ENCODE measurements at regions not wholly inside any gene's neighbourhood (a gene's known extent, or its start where the extent isn't known, plus 50 kb on each side); places are given as distances from the start of the nearest gene placed in this dataset.
A peak's percentile ranks its signal among the peaks of the same experiment; 100 is the strongest.

DNA sequence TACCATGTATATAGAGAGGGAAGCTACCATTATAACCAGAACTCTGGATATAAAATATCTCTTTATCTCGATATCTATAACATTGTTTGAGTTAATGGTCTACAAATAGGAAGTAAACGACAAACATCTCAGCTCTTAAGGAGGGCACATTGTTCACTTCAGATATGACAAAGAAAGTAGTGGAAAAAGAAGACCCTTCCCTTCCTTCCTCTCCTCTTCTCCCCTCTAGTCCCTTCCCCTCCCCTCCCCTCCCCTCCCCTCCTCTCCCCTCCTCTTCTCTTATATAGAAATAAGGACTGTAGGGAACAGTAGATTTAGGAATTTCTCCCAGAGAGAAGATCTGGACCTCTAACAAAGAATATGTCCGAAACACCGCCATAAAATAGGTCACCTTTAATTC is 1731.9 kb upstream of the CDH9 start (continued):
- TF ChIP-seq, protein P1, sequence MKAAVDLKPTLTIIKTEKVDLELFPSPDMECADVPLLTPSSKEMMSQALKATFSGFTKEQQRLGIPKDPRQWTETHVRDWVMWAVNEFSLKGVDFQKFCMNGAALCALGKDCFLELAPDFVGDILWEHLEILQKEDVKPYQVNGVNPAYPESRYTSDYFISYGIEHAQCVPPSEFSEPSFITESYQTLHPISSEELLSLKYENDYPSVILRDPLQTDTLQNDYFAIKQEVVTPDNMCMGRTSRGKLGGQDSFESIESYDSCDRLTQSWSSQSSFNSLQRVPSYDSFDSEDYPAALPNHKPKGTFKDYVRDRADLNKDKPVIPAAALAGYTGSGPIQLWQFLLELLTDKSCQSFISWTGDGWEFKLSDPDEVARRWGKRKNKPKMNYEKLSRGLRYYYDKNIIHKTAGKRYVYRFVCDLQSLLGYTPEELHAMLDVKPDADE (IDR thresholded peaks at IDR 0.05): no peak
- TF ChIP-seq POLR2AphosphoS5 (IDR thresholded peaks at IDR 0.05; ENCODE audit: low read depth): no peak
- TF ChIP-seq, protein P2, sequence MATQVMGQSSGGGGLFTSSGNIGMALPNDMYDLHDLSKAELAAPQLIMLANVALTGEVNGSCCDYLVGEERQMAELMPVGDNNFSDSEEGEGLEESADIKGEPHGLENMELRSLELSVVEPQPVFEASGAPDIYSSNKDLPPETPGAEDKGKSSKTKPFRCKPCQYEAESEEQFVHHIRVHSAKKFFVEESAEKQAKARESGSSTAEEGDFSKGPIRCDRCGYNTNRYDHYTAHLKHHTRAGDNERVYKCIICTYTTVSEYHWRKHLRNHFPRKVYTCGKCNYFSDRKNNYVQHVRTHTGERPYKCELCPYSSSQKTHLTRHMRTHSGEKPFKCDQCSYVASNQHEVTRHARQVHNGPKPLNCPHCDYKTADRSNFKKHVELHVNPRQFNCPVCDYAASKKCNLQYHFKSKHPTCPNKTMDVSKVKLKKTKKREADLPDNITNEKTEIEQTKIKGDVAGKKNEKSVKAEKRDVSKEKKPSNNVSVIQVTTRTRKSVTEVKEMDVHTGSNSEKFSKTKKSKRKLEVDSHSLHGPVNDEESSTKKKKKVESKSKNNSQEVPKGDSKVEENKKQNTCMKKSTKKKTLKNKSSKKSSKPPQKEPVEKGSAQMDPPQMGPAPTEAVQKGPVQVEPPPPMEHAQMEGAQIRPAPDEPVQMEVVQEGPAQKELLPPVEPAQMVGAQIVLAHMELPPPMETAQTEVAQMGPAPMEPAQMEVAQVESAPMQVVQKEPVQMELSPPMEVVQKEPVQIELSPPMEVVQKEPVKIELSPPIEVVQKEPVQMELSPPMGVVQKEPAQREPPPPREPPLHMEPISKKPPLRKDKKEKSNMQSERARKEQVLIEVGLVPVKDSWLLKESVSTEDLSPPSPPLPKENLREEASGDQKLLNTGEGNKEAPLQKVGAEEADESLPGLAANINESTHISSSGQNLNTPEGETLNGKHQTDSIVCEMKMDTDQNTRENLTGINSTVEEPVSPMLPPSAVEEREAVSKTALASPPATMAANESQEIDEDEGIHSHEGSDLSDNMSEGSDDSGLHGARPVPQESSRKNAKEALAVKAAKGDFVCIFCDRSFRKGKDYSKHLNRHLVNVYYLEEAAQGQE (IDR thresholded peaks at IDR 0.05; ENCODE audit: unreplicated experiment): no peak
- no peak for TF ChIP-seq STAT1 (IDR thresholded peaks at IDR 0.05; ENCODE audit: unreplicated experiment)
- TF ChIP-seq, protein P3, sequence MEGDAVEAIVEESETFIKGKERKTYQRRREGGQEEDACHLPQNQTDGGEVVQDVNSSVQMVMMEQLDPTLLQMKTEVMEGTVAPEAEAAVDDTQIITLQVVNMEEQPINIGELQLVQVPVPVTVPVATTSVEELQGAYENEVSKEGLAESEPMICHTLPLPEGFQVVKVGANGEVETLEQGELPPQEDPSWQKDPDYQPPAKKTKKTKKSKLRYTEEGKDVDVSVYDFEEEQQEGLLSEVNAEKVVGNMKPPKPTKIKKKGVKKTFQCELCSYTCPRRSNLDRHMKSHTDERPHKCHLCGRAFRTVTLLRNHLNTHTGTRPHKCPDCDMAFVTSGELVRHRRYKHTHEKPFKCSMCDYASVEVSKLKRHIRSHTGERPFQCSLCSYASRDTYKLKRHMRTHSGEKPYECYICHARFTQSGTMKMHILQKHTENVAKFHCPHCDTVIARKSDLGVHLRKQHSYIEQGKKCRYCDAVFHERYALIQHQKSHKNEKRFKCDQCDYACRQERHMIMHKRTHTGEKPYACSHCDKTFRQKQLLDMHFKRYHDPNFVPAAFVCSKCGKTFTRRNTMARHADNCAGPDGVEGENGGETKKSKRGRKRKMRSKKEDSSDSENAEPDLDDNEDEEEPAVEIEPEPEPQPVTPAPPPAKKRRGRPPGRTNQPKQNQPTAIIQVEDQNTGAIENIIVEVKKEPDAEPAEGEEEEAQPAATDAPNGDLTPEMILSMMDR (conservative IDR thresholded peaks at IDR 0.05; ENCODE audit: low read depth in 2 of 2): no peak
- no peak for TF ChIP-seq NANOG (IDR thresholded peaks at IDR 0.05; ENCODE audit: borderline replicate concordance)
- no peak for TF ChIP-seq ZNF331 (CRISPR knock-in tag; IDR thresholded peaks at IDR 0.05; ENCODE audit: low read depth)
- TF ChIP-seq JUNB (IDR thresholded peaks at IDR 0.05; ENCODE audit: unreplicated experiment): no peak
- no peak for TF ChIP-seq EZH2phosphoT487 (IDR thresholded peaks at IDR 0.05; ENCODE audit: unreplicated experiment)

DNA sequence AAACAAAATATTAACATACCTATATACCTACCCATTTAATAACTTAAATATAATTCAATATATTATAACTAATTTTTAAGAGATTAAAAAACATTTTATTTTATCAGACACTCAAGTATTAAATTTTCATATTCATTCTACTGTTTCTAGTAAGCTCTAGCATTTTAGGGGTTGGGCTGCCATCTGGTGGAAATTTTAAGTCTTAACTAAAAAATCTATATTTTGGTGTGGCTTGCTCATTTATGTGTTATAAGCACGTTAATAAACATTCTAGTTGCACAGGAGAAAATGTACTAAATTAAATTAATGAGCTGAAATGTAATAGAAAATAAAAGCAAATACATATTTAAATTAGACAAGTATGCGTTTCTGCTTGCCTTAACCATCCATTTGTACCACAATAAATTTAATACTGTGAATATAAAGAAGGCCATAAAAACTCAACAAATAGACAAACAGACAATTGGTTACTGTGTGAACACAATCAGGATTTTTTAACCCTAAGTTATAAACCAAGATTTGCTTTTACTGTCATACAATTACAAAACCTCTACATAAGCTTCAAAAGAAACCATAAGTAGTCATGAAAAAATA is 1728.3 kb upstream of the CDH9 start:
- H3K79me2 ChIP-seq (replicated peaks; ENCODE audit: insufficient read depth): no peaks in the 10 kb centered on the region
- no peak overlapping the region for H2AFZ ChIP-seq
- no peaks in the 10 kb centered on the region for H3K27me3 ChIP-seq (ENCODE audit: insufficient read depth)
- no peak overlapping the region for H3K4me3 ChIP-seq
- Mint-ChIP-seq H3K36me3 (ENCODE audit: low read depth) (no peaks in the 10 kb centered on the region), H3K4me1 (peaks cover 6% of the 10 kb centered on the region; the same call in 2 of the 3 replicates), H3K9me3 (no peaks in the 10 kb centered on the region), H3K27me3 (ENCODE audit: insufficient read depth, low read depth, poor library complexity) (no peaks in the 10 kb centered on the region), H3K27ac (no peak overlapping the region), H3K4me3 (no peak overlapping the region)
- no peaks in the 10 kb centered on the region for H3K36me3 ChIP-seq (ENCODE audit: insufficient read depth)
- no peaks in the 10 kb centered on the region for H3K4me1 ChIP-seq (ENCODE audit: insufficient read depth)
- no peak overlapping the region for H3K4me2 ChIP-seq
- DNase-seq (ENCODE audit: low spot score) (peak; percentile 56), ATAC-seq (no peak)
- H3F3A ChIP-seq (replicated peaks; ENCODE audit: low read depth): no peaks in the 10 kb centered on the region
- no peaks in the 10 kb centered on the region for H4K20me1 ChIP-seq (replicated peaks; ENCODE audit: insufficient read depth)
- no peak overlapping the region for H3K27ac ChIP-seq (ENCODE audit: low read depth)
- no peaks in the 10 kb centered on the region for H3K9me2 ChIP-seq (ENCODE audit: insufficient read depth)
- TF ChIP-seq JUNB (IDR thresholded peaks at IDR 0.05; ENCODE audit: unreplicated experiment): no peak
- TF ChIP-seq, protein P2 (IDR thresholded peaks at IDR 0.05; ENCODE audit: unreplicated experiment): no peak
- TF ChIP-seq CREB1 (CRISPR knock-in tag; IDR thresholded peaks at IDR 0.05; ENCODE audit: low read depth): no peak
- no peak for TF ChIP-seq NANOG (IDR thresholded peaks at IDR 0.05; ENCODE audit: borderline replicate concordance)
- TF ChIP-seq POLR2AphosphoS5 (IDR thresholded peaks at IDR 0.05; ENCODE audit: low read depth): no peak

All from GM23338 (cell line).